Endothelial cell of umbilical vein (primary cell): ENCODE measurements at regions not wholly inside any gene's neighbourhood (a gene's known extent, or its start where the extent isn't known, plus 50 kb on each side); places are given as distances from the start of the nearest gene placed in this dataset.

Experiments
- BruUV-seq: library from RNA; stranded (reverse); fragments of 400-500 nt; replicated peaks from 2 replicates; lab custom pipeline; 2021; lab: Mats Ljungman, UMichigan
- CTCF ChIA-PET: fragments of 300-600, 350-600 bp; sonication (Branson Sonifier 250); formaldehyde crosslinking; loops from one replicate; lab custom pipeline; 2021; ENCODE audit warnings: antibody characterized with exemption, inconsistent platforms; lab: Charles Lee
- POLR2A ChIA-PET: fragments of 300-600, 350-600 bp; sonication (Branson Sonifier 250); formaldehyde crosslinking; loops from one replicate; lab custom pipeline; 2021; ENCODE audit warnings: antibody characterized with exemption, inconsistent platforms; lab: Charles Lee
- DNase-seq: peaks from one replicate; pipeline ENCODE4 v3.0.0-alpha.2; 2011; ENCODE audit warnings: low read depth, low spot score
- FAIRE-seq: peaks from 2 replicates; lab custom pipeline; 2011; peaks lifted over from hg19 to GRCh38; lab: Jason Lieb, UNC
- H2AFZ ChIP-seq: 2 replicates; pipeline ENCODE4 v1.6.0; 2012; ENCODE audit warnings: low read depth, low read length, control low read depth, inconsistent platforms
- H3K27ac ChIP-seq: 2 replicates; pipeline ENCODE4 v1.5.1; 2011; ENCODE audit warnings: low read depth, mild to moderate bottlenecking, control low read depth, low read length, moderate library complexity; ENCODE audit not compliant: insufficient read depth
- H3K27me3 ChIP-seq, 2 experiments: 2 replicates each; pipeline versions ENCODE4 v1.6.0 to v1.6.1; 2011; ENCODE audit warnings: low read length in 2 of 2, mixed read lengths in 1 of 2; ENCODE audit not compliant: control insufficient read depth in 2 of 2, insufficient read depth in 2 of 2
- H3K36me3 ChIP-seq, 2 experiments: 2 replicates in 1 of 2; 3 replicates in 1 of 2; pipeline ENCODE4 v1.5.1; 2011; ENCODE audit warnings: low read length in 2 of 2, mild to moderate bottlenecking in 1 of 2, moderate library complexity in 1 of 2; ENCODE audit not compliant: control insufficient read depth in 2 of 2, insufficient read depth in 2 of 2; ENCODE audit errors: extremely low read depth in 1 of 2
- H3K4me1 ChIP-seq: 3 replicates; pipeline ENCODE4 v1.5.1; 2011; ENCODE audit warnings: mild to moderate bottlenecking, low read length; ENCODE audit not compliant: control insufficient read depth, insufficient read depth; ENCODE audit errors: extremely low read depth
- H3K4me2 ChIP-seq: 2 replicates; pipeline ENCODE4 v1.6.1; 2011; ENCODE audit warnings: low read length, control low read depth, mixed read lengths; ENCODE audit not compliant: insufficient read depth
- H3K4me3 ChIP-seq, 3 experiments: fragments of 200-600 bp in 1 of 3; sonication (generic), shearing (Covaris generic) in 1 of 3; replicated peaks in 1 of 3; 2 replicates each; pipeline ENCODE4 v1.5.1; 2011 to 2016; ENCODE audit warnings: control low read depth in 3 of 3, low read length in 3 of 3, mild to moderate bottlenecking in 2 of 3, inconsistent platforms in 1 of 3, low read depth in 1 of 3, moderate library complexity in 1 of 3; ENCODE audit not compliant: insufficient read depth in 1 of 3
- H3K79me2 ChIP-seq: 2 replicates; pipeline ENCODE4 v1.6.0; 2012; ENCODE audit warnings: low read length, inconsistent platforms; ENCODE audit not compliant: control insufficient read depth, insufficient read depth
- H3K9ac ChIP-seq: replicated peaks from 2 replicates; pipeline ENCODE3; 2011; ENCODE audit warnings: low read length, control low read depth; ENCODE audit not compliant: insufficient read depth; ENCODE audit errors: extremely low read depth
- H3K9me1 ChIP-seq: replicated peaks from 3 replicates; pipeline ENCODE4 v1.6.0; 2011; ENCODE audit warnings: mild to moderate bottlenecking, low read length; ENCODE audit not compliant: control insufficient read depth, insufficient read depth; ENCODE audit errors: extremely low read depth
- H3K9me3 ChIP-seq: replicated peaks from 2 replicates; pipeline ENCODE4 v1.5.1; 2012; ENCODE audit warnings: low read length, inconsistent platforms; ENCODE audit not compliant: control insufficient read depth, insufficient read depth
- H4K20me1 ChIP-seq: replicated peaks from 2 replicates; pipeline ENCODE3; 2011; ENCODE audit warnings: mild to moderate bottlenecking, low read length; ENCODE audit not compliant: control insufficient read depth, insufficient read depth; ENCODE audit errors: extremely low read depth
- CTCF ChIP-seq, 2 donors: IDR thresholded peaks; 1 replicate in 1 of 2; 2 replicates in 1 of 2; pipeline ENCODE4 v1.5.1; 2011; ENCODE audit warnings: low read length in 2 of 2, mild to moderate bottlenecking in 2 of 2, moderate library complexity in 2 of 2, control low read depth in 1 of 2, inconsistent platforms in 1 of 2, low read depth in 1 of 2; ENCODE audit not compliant: insufficient read depth in 1 of 2; ENCODE audit errors: extremely low read depth in 1 of 2
- EZH2 ChIP-seq: IDR thresholded peaks from 2 replicates; pipeline ENCODE4 v1.6.1; 2012; ENCODE audit warnings: borderline replicate concordance, low read depth, mild to moderate bottlenecking, moderate library complexity, low read length, inconsistent platforms; ENCODE audit not compliant: severe bottlenecking
- FOS ChIP-seq: IDR thresholded peaks from 2 replicates; pipeline ENCODE4 v1.6.1; 2011; ENCODE audit warnings: mild to moderate bottlenecking, low read length, moderate library complexity, borderline replicate concordance; ENCODE audit not compliant: insufficient read depth
- GATA2 ChIP-seq: IDR thresholded peaks from 2 replicates; pipeline ENCODE4 v1.7.0; 2011; ENCODE audit warnings: low read depth, mild to moderate bottlenecking, moderate library complexity, mixed read lengths, low read length; ENCODE audit not compliant: insufficient read length, insufficient read depth
- JUN ChIP-seq: IDR thresholded peaks from 2 replicates; pipeline ENCODE4 v1.6.1; 2011; ENCODE audit warnings: borderline replicate concordance, low read depth; ENCODE audit not compliant: insufficient read length, insufficient read depth
- MAX ChIP-seq: IDR thresholded peaks from 2 replicates; pipeline ENCODE4 v1.6.1; 2011; ENCODE audit not compliant: insufficient read depth, insufficient read length
- MYC ChIP-seq: IDR thresholded peaks from one replicate; pipeline ENCODE4 v1.6.1; 2011; ENCODE audit warnings: mild to moderate bottlenecking, low read depth, low read length
- POLR2A ChIP-seq: IDR thresholded peaks from 2 replicates; pipeline ENCODE4 v1.6.1; 2012; ENCODE audit warnings: low read depth, mild to moderate bottlenecking, control low read depth, low read length
- POLR2AphosphoS5 ChIP-seq: IDR thresholded peaks from 2 replicates; pipeline ENCODE4 v1.6.1; 2012; ENCODE audit warnings: low read depth, mild to moderate bottlenecking, control low read depth, low read length, moderate library complexity; ENCODE audit not compliant: insufficient read depth
- dilution Hi-C: fragments of 300-500 bp; cut with MboI; formaldehyde crosslinking; loops from one replicate; pipeline ENCODE4 v1.15.0; 2019; ENCODE audit warnings: low sequenced_read_pairs; ENCODE audit not compliant: extremely low pct_ligation_motif_present
- intact Hi-C: fragments of 100-400 bp; cut with micrococcal nuclease; formaldehyde crosslinking; loops from one replicate; pipeline ENCODE4 v1.10.0; 2022

GRCh38 chr7:112888781-112889180, 98.6 kb upstream of the TMEM168 start:
- H3K27me3 ChIP-seq = no peaks in the 10 kb centered on the region
- H3K9me1 ChIP-seq = no peaks in the 10 kb centered on the region
- CTCF ChIA-PET = no interaction called here
- DNase-seq (no peak), FAIRE-seq (no peak)
- TF ChIP-seq JUN (no peak), EZH2 (no peak), MYC (no peak), CTCF (IDR thresholded peaks at IDR 0.05; ENCODE audit: extremely low read depth in 1 of 2, insufficient read depth in 1 of 2, low read depth in 1 of 2, low read length in 2 of 2) (no peak), MAX (no peak), POLR2A (no peak)
- intact Hi-C loops = no loop called here
- no peaks in the 10 kb centered on the region for H4K20me1 ChIP-seq
- dilution Hi-C loops = no loop called here
- no TSS peak for BruUV-seq
- no peak overlapping the region for H3K27ac ChIP-seq
- no peaks in the 10 kb centered on the region for H3K36me3 ChIP-seq
- no peak overlapping the region for H2AFZ ChIP-seq
- no peak overlapping the region for H3K4me3 ChIP-seq
- no peaks in the 10 kb centered on the region for H3K79me2 ChIP-seq
- no peaks in the 10 kb centered on the region for H3K9me3 ChIP-seq
- H3K9ac ChIP-seq = no peak overlapping the region
- POLR2A ChIA-PET = no interaction called here
- no peak overlapping the region for H3K4me2 ChIP-seq
- no peaks in the 10 kb centered on the region for H3K4me1 ChIP-seq

- Histone ChIP-seq H3K27ac (no peak overlapping the region), H3K27me3 (no peaks in the 10 kb centered on the region), H3K9me3 (no peaks in the 10 kb centered on the region), H3K36me3 (no peaks in the 10 kb centered on the region), H3K4me1 (peaks cover 7% of the 10 kb centered on the region), H3K9ac (no peak overlapping the region), H3K4me3 (no peak overlapping the region), H3K79me2 (no peaks in the 10 kb centered on the region), H2AFZ (no peak overlapping the region), H4K20me1 (no peaks in the 10 kb centered on the region), H3K9me1 (no peaks in the 10 kb centered on the region), H3K4me2 (no peak overlapping the region)
- FAIRE-seq = no peak
- intact Hi-C loops (no loop called here), dilution Hi-C loops (no loop called here)
- no peak for DNase-seq
- TF ChIP-seq EZH2 (no peak), CTCF (IDR thresholded peaks at IDR 0.05; ENCODE audit: extremely low read depth in 1 of 2, insufficient read depth in 1 of 2, low read depth in 1 of 2, low read length in 2 of 2) (no peak), POLR2AphosphoS5 (no peak), FOS (no peak), MAX (no peak), GATA2 (no peak), POLR2A (no peak), MYC (no peak), JUN (no peak)
- CTCF ChIA-PET = no interaction called here
- POLR2A ChIA-PET = no interaction called here
- no TSS peak for BruUV-seq
These were observed 97.8 kb upstream of the TMEM168 start for GRCh38 chr7:112887976-112888375.
